ENCODE measurements at regions not wholly inside any gene's neighbourhood (a gene's known extent, or its start where the extent isn't known, plus 50 kb on each side); places are given as distances from the start of the nearest gene placed in this dataset.

GRCh38 chr5:125137535-125137934 lies 391.1 kb upstream of the ZNF608 start:
- no peak for DNase-seq (ENCODE audit: low read depth)
- TF ChIP-seq CTCF (IDR thresholded peaks at IDR 0.05; ENCODE audit: low read length, missing control alignments): no peak
- no peak overlapping the region for H3K4me3 ChIP-seq (replicated peaks; ENCODE audit: low read depth, low read length)

GRCh38 chr5:125138266-125138665 lies 391.8 kb upstream of the ZNF608 start:
- no peak for DNase-seq (ENCODE audit: low read depth)
- H3K4me3 ChIP-seq (replicated peaks; ENCODE audit: low read depth, low read length): no peak overlapping the region
- no peak for TF ChIP-seq CTCF (IDR thresholded peaks at IDR 0.05; ENCODE audit: low read length, missing control alignments)

GRCh38 chr5:125139590-125139989 lies 393.2 kb upstream of the ZNF608 start:
- no peak for TF ChIP-seq CTCF (IDR thresholded peaks at IDR 0.05; ENCODE audit: low read length, missing control alignments)
- DNase-seq (ENCODE audit: low read depth): no peak
- no peak overlapping the region for H3K4me3 ChIP-seq (replicated peaks; ENCODE audit: low read depth, low read length)

DNA sequence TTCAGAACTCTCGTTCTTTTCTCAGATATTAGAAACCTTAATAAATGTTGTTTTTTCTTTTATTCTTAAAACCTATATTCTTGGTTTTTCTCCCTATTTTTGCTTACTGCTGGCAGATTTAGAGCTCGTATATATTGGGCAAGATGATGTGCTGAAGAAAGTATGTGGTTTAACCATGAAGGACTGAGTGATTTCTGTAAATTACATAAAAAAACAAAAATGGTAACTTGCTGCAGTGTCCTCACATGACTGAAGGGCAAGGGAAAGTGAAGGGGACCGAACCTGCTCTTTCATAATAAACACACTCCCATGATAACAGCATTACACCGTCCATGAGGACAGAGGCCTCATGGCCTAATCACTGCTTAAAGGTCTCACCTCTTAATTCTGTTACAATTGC lies 393.8 kb upstream of the ZNF608 start:
- no peak for TF ChIP-seq CTCF (IDR thresholded peaks at IDR 0.05; ENCODE audit: low read length, missing control alignments)
- no peak for DNase-seq (ENCODE audit: low read depth)

GRCh38 chr5:125140855-125141254 lies 394.4 kb upstream of the ZNF608 start:
- no peak overlapping the region for H3K4me3 ChIP-seq (replicated peaks; ENCODE audit: low read depth, low read length)
- TF ChIP-seq CTCF (IDR thresholded peaks at IDR 0.05; ENCODE audit: low read length, missing control alignments): no peak
- peak; percentile 97 for DNase-seq (ENCODE audit: low read depth)

More for the DNA sequence above, 393.8 kb upstream of the ZNF608 start:
- H3K4me3 ChIP-seq (replicated peaks; ENCODE audit: low read depth, low read length): no peak overlapping the region

- no peak overlapping the region for H3K4me3 ChIP-seq (replicated peaks; ENCODE audit: low read depth, low read length)
- peak; percentile 29 for DNase-seq (ENCODE audit: low read depth)
Observed at GRCh38 chr5:125142458-125142857, 396.0 kb upstream of the ZNF608 start.

More at GRCh38 chr5:125142458-125142857, 396.0 kb upstream of the ZNF608 start:
- no peak for TF ChIP-seq CTCF (IDR thresholded peaks at IDR 0.05; ENCODE audit: low read length, missing control alignments)
